Kidney (tissue), 13 donors: ENCODE measurements at regions not wholly inside any gene's neighbourhood (a gene's known extent, or its start where the extent isn't known, plus 50 kb on each side); places are given as distances from the start of the nearest gene placed in this dataset.

Experiments
- DNase-seq, 5 donors: peaks; one replicate each; pipeline ENCODE4 v3.0.0-alpha.2; 2013 to 2020
- FAIRE-seq: peaks from 2 replicates; lab custom pipeline; 2012; peaks lifted over from hg19 to GRCh38; lab: Jason Lieb, UNC
- H3K27ac ChIP-seq, 2 donors: one replicate each; pipeline ENCODE4 v1.7.0; 2013; ENCODE audit warnings: low read depth in 2 of 2, low read length in 2 of 2, inconsistent platforms in 1 of 2
- H3K27me3 ChIP-seq: one replicate; pipeline ENCODE4 v1.7.1; 2013; ENCODE audit warnings: low read length, inconsistent platforms; ENCODE audit not compliant: control insufficient read depth, insufficient read depth
- H3K36me3 ChIP-seq, 3 donors: one replicate each; pipeline versions ENCODE4 v1.7.0 to v1.7.1; 2013; ENCODE audit warnings: low read length in 3 of 3, control low read depth in 1 of 3, inconsistent platforms in 1 of 3; ENCODE audit not compliant: insufficient read depth in 3 of 3, control insufficient read depth in 2 of 3
- H3K4me1 ChIP-seq, 3 donors: one replicate each; pipeline versions ENCODE4 v1.7.0 to v1.7.1; 2013; ENCODE audit warnings: low read length in 3 of 3, inconsistent platforms in 1 of 3, low read depth in 1 of 3; ENCODE audit not compliant: control insufficient read depth in 2 of 3, insufficient read depth in 2 of 3
- H3K4me3 ChIP-seq, 3 donors: one replicate each; pipeline versions ENCODE4 v1.7.0 to v1.8.1; 2013; ENCODE audit warnings: low read length in 3 of 3, control low read depth in 1 of 3, inconsistent platforms in 1 of 3
- H3K9ac ChIP-seq, 3 donors: one replicate each; pipeline versions ENCODE4 v1.7.0 to v1.7.1; 2013; ENCODE audit warnings: low read length in 3 of 3, control low read depth in 1 of 3, inconsistent platforms in 1 of 3
- H3K9me3 ChIP-seq, 3 donors: one replicate each; pipeline versions ENCODE4 v1.7.0 to v1.7.1; 2013; ENCODE audit warnings: low read length in 3 of 3, control low read depth in 1 of 3, inconsistent platforms in 1 of 3; ENCODE audit not compliant: control insufficient read depth in 2 of 3, insufficient read depth in 1 of 3
- intact Hi-C: fragments of 100-400 bp; cut with DNase I; formaldehyde crosslinking; loops from one replicate; pipeline ENCODE4 v1.11.1; 2022
- TF ChIP-seq, protein P1 (sequence below): IDR thresholded peaks from 3 replicates; pipeline ENCODE4 v1.5.1; 2012; ENCODE audit warnings: mild to moderate bottlenecking, moderate library complexity, borderline replicate concordance; ENCODE audit not compliant: insufficient read depth; ENCODE audit errors: extremely low read depth
- donor health status: control.
- donor health status: control.
- donor health status: control.
- donor health status: control.
- donor health status: control.
- donor health status: DM: yes; HTN: yes; CAD: no.
- donor health status: Normal renal cell carcinoma (clear cell type).

DNA sequence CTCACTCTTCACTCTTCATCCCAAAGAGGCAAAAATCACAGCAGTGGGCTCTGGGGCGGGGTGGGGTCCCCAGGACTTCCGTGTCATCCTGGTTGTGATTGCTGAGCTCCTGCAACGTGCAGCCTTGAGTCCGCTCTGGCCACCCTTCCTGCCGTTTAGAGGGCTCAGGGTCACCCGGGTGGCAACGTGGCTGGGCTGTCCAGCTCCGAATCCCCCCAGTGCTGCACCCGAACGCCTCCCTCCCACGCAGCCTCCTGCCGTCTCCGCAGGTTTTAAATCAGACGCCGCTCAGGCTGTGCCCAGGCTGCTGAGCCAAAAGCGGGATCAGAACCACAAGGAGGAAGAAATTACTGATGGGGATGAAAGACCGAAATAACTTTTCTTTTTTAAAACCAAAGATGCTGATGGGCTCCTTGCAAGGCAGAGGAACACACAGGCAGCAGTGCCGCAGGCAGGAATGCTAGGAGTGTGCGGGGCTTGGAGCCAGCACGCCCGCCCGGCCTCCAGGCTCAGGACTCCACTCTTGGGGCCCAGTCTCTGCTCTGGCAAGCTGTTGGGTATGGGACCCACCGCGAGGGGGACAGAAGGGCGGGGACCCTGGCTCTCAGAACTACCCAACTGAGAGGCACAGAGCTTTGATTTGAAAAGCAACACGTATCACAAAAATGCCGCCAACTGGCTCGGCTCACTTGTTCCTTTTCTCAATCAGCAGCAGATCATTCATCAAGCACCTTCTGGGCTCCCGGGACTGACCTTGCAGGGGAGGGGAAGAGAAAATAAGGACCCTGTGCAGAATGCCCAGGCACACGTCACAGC, 313.0 kb downstream of the CTTN start:
- H3K9ac ChIP-seq, result no peak overlapping the region
- DNase-seq (peak in 1 of 5 donors; percentile 66), FAIRE-seq (no peak)
- H3K27me3 ChIP-seq, result no peaks in the 10 kb centered on the region
- H3K9me3 ChIP-seq, result no peaks in the 10 kb centered on the region
- no peaks in the 10 kb centered on the region for H3K4me1 ChIP-seq
- intact Hi-C loops, result no loop called here
- H3K36me3 ChIP-seq, result no peaks in the 10 kb centered on the region
- H3K27ac ChIP-seq, result no peak overlapping the region
- H3K4me3 ChIP-seq, result no peak overlapping the region
- TF ChIP-seq, protein P1, sequence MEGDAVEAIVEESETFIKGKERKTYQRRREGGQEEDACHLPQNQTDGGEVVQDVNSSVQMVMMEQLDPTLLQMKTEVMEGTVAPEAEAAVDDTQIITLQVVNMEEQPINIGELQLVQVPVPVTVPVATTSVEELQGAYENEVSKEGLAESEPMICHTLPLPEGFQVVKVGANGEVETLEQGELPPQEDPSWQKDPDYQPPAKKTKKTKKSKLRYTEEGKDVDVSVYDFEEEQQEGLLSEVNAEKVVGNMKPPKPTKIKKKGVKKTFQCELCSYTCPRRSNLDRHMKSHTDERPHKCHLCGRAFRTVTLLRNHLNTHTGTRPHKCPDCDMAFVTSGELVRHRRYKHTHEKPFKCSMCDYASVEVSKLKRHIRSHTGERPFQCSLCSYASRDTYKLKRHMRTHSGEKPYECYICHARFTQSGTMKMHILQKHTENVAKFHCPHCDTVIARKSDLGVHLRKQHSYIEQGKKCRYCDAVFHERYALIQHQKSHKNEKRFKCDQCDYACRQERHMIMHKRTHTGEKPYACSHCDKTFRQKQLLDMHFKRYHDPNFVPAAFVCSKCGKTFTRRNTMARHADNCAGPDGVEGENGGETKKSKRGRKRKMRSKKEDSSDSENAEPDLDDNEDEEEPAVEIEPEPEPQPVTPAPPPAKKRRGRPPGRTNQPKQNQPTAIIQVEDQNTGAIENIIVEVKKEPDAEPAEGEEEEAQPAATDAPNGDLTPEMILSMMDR, result no peak

DNA sequence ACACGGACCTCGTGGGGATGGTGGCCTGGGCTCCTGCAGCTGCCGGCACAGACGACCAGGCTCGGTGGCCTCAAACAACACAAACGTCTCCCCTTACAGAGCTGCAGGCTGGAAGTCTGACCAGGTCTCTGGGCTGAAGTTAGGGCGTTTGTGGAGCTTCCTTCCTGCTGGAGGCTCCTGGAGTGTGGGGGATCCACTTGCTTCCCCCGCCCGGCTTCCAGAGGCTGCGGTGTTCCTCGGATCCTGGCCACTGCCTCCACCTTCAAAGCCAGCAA, 313.5 kb downstream of the CTTN start:
- Histone ChIP-seq H3K4me3 (no peak overlapping the region), H3K9me3 (no peaks in the 10 kb centered on the region), H3K27ac (no peak overlapping the region), H3K36me3 (no peaks in the 10 kb centered on the region), H3K27me3 (no peaks in the 10 kb centered on the region), H3K4me1 (no peaks in the 10 kb centered on the region), H3K9ac (no peak overlapping the region)
- intact Hi-C loops, result no loop called here
- FAIRE-seq (no peak), DNase-seq (peak in 1 of 5 donors; percentile 34)
- TF ChIP-seq, protein P1, result no peak

DNA sequence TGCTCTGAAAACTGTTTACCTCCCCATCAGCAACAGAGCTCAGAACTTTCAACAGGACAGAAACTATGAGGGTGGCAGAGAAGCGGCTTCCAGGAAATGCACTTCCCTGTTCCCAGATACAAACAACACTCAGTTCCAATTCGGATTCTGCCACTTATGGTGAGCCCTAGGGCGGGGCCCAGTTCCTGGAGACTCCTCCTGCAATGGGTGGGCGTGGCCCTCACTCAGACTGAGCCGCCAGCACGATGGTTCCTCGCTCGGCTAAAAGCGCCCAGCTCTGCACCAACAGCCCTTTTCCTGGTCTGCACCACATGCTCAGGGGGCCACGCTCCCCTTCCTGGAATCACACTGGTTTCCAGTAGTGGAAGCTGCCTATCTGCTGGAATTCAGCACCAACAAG, 314.1 kb downstream of the CTTN start:
- Histone ChIP-seq H3K27ac (no peak overlapping the region), H3K4me3 (no peak overlapping the region), H3K36me3 (no peaks in the 10 kb centered on the region), H3K27me3 (no peaks in the 10 kb centered on the region), H3K9me3 (no peaks in the 10 kb centered on the region), H3K9ac (no peak overlapping the region), H3K4me1 (no peaks in the 10 kb centered on the region)
- TF ChIP-seq, protein P1, result no peak
- DNase-seq (peak in 1 of 5 donors; percentile 73), FAIRE-seq (no peak)
- intact Hi-C loops, result no loop called here
